Suprapubic skin (tissue), 4 donors: ENCODE measurements at regions not wholly inside any gene's neighbourhood (a gene's known extent, or its start where the extent isn't known, plus 50 kb on each side); places are given as distances from the start of the nearest gene placed in this dataset.

ENCODE experiments used
- POLR2A ChIP-seq, 2 donors: fragments of 450-650 bp; IDR thresholded peaks; one replicate each; pipeline ENCODE4 v1.6.1; 2017; ENCODE audit warnings: antibody characterized with exemption in 2 of 2, mild to moderate bottlenecking in 2 of 2, moderate library complexity in 2 of 2
- POLR2AphosphoS5 ChIP-seq, 3 donors: sonication (generic); formaldehyde crosslinking; IDR thresholded peaks; one replicate each; pipeline ENCODE4 v1.6.1; 2017; ENCODE audit warnings: antibody characterized with exemption in 3 of 3
- TF ChIP-seq, protein P1 (sequence below), 2 donors: fragments of 200-600 bp in 1 of 2; fragments of 450-650 bp in 1 of 2; sonication (generic) in 1 of 2; IDR thresholded peaks; one replicate each; pipeline ENCODE4 v1.5.1; 2016 to 2019; ENCODE audit warnings: antibody characterized with exemption in 2 of 2, mild to moderate bottlenecking in 1 of 2, moderate library complexity in 1 of 2

- TF ChIP-seq, protein P1, sequence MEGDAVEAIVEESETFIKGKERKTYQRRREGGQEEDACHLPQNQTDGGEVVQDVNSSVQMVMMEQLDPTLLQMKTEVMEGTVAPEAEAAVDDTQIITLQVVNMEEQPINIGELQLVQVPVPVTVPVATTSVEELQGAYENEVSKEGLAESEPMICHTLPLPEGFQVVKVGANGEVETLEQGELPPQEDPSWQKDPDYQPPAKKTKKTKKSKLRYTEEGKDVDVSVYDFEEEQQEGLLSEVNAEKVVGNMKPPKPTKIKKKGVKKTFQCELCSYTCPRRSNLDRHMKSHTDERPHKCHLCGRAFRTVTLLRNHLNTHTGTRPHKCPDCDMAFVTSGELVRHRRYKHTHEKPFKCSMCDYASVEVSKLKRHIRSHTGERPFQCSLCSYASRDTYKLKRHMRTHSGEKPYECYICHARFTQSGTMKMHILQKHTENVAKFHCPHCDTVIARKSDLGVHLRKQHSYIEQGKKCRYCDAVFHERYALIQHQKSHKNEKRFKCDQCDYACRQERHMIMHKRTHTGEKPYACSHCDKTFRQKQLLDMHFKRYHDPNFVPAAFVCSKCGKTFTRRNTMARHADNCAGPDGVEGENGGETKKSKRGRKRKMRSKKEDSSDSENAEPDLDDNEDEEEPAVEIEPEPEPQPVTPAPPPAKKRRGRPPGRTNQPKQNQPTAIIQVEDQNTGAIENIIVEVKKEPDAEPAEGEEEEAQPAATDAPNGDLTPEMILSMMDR (IDR thresholded peaks at IDR 0.05), result no peak
- TF ChIP-seq POLR2A (IDR thresholded peaks at IDR 0.05) (no peak), POLR2AphosphoS5 (IDR thresholded peaks at IDR 0.05) (no peak)
Observed at GRCh38 chr5:139740992-139741672, 54.5 kb upstream of the PSD2 start.
